ENCODE measurements at regions not wholly inside any gene's neighbourhood (a gene's known extent, or its start where the extent isn't known, plus 50 kb on each side); places are given as distances from the start of the nearest gene placed in this dataset.

- H3K79me1 ChIP-seq (ENCODE audit: low read depth in 1 of 2, low read length in 2 of 2): no peaks in the 10 kb centered on the region
- no peak overlapping the region for H3K18ac ChIP-seq (ENCODE audit: low read depth, low read length)
- H3K27me3 ChIP-seq (ENCODE audit: control insufficient read depth, insufficient read depth, low read length): no peaks in the 10 kb centered on the region
- no peak overlapping the region for H4K5ac ChIP-seq (ENCODE audit: low read depth, low read length)
- POLR2A ChIA-PET (ENCODE audit: unreplicated experiment): no interaction called here
- dilution Hi-C loops (cut with HindIII; ENCODE audit: low sequenced_read_pairs, unreplicated experiment) (no loop called here), intact Hi-C loops (cut with micrococcal nuclease) (no loop called here), in situ Hi-C loops (cut with MboI; ENCODE audit: low sequenced_read_pairs) (no loop called here)
- no peak overlapping the region for H2AK5ac ChIP-seq (ENCODE audit: low read depth, low read length)
- no peak for DNase-seq
- H2BK5ac ChIP-seq (ENCODE audit: low read depth, low read length, poor library complexity, severe bottlenecking): no peak overlapping the region
- H2AFZ ChIP-seq (replicated peaks; ENCODE audit: low read length, poor library complexity): no peak overlapping the region
- no peak overlapping the region for H3K4me3 ChIP-seq (ENCODE audit: insufficient read depth, low read depth, low read length)
- BruUV-seq (replicated peaks): no TSS peak
- H2BK20ac ChIP-seq (ENCODE audit: low read depth, low read length): no peak overlapping the region
- no peak overlapping the region for H4K8ac ChIP-seq (ENCODE audit: low read depth in 2 of 2, low read length in 2 of 2)
- H4K20me1 ChIP-seq (ENCODE audit: insufficient read depth, low read length): no peaks in the 10 kb centered on the region
- H3K56ac ChIP-seq (ENCODE audit: extremely low read depth, insufficient read depth, low read length): no peak overlapping the region
- no peak overlapping the region for H2BK15ac ChIP-seq (ENCODE audit: low read depth, low read length)
- no peak overlapping the region for H4K91ac ChIP-seq (ENCODE audit: insufficient read depth, low read depth, low read length)
- ATAC-seq (ENCODE audit: low read depth): no peak
- no peak overlapping the region for H3K9ac ChIP-seq (ENCODE audit: low read depth, low read length)
- peaks cover 13% of the 10 kb centered on the region for H3K9me3 ChIP-seq (ENCODE audit: control insufficient read depth, insufficient read depth, low read length)
- H3K14ac ChIP-seq (replicated peaks; ENCODE audit: low read depth, low read length): no peak overlapping the region
- no peaks in the 10 kb centered on the region for H3K9me1 ChIP-seq (ENCODE audit: insufficient read depth, low read length)
- CTCF ChIA-PET: no interaction called here
- H3K27ac ChIP-seq (ENCODE audit: insufficient read depth, low read length): no peak overlapping the region
- H3K4me1 ChIP-seq (ENCODE audit: control insufficient read depth, insufficient read depth, low read length): no peaks in the 10 kb centered on the region
- no peaks in the 10 kb centered on the region for H3K36me3 ChIP-seq (ENCODE audit: control insufficient read depth, insufficient read depth, low read length)
- no peak overlapping the region for H3K4me2 ChIP-seq (ENCODE audit: low read depth, low read length)
- whole genome bisulfite sequencing, 2 experiments (ENCODE audit: extremely low coverage in 2 of 2, insufficient read length in 1 of 2): 0% methylated on average over 1 of the region's 1 CpG; no CpG with 5 or more reads in 1 of the 2 experiments
- H2BK120ac ChIP-seq (ENCODE audit: low read depth, low read length): no peak overlapping the region
- no peak overlapping the region for H2AK9ac ChIP-seq (replicated peaks; ENCODE audit: low read depth, low read length, poor library complexity)
- no peak overlapping the region for H3K4ac ChIP-seq (ENCODE audit: low read depth, low read length)
- H3K23ac ChIP-seq (ENCODE audit: low read depth, low read length): no peak overlapping the region
- no peak for TF ChIP-seq MAFK (IDR thresholded peaks at IDR 0.05; ENCODE audit: low read depth, low read length)
- TF ChIP-seq NFE2L2 (IDR thresholded peaks at IDR 0.05; ENCODE audit: low read depth, low read length): no peak
- TF ChIP-seq CHD1 (IDR thresholded peaks at IDR 0.05; ENCODE audit: low read depth, low read length): no peak
- TF ChIP-seq MAZ (IDR thresholded peaks at IDR 0.05; ENCODE audit: borderline replicate concordance, low read depth, low read length): no peak
- no peak for TF ChIP-seq FOS (IDR thresholded peaks at IDR 0.05; ENCODE audit: low read depth, low read length)
- TF ChIP-seq RFX5 (IDR thresholded peaks at IDR 0.05; ENCODE audit: low read depth, low read length): no peak
- TF ChIP-seq BHLHE40 (IDR thresholded peaks at IDR 0.05; ENCODE audit: low read depth, low read length): no peak
- TF ChIP-seq RAD21 (IDR thresholded peaks at IDR 0.05; ENCODE audit: low read length): no peak
- TF ChIP-seq MXI1 (IDR thresholded peaks at IDR 0.05; ENCODE audit: borderline replicate concordance, low read depth, low read length): no peak
- no peak for TF ChIP-seq CTCF (conservative IDR thresholded peaks at IDR 0.05; ENCODE audit: low read depth, low read length)
- TF ChIP-seq POLR2A (IDR thresholded peaks at IDR 0.05; ENCODE audit: low read depth, low read length): no peak
- TF ChIP-seq SMC3 (IDR thresholded peaks at IDR 0.05; ENCODE audit: low read depth, low read length): no peak
- TF ChIP-seq CEBPB (IDR thresholded peaks at IDR 0.05; ENCODE audit: low read depth, low read length): no peak
- no peak for TF ChIP-seq RCOR1 (IDR thresholded peaks at IDR 0.05; ENCODE audit: insufficient replicate concordance, low read length)
- no peak for TF ChIP-seq USF2 (IDR thresholded peaks at IDR 0.05; ENCODE audit: low read depth, low read length)
These were observed 288.9 kb downstream of the AGTPBP1 start for GRCh38 chr9:85452841-85453240.
